GM12878 (cell line): ENCODE measurements at regions not wholly inside any gene's neighbourhood (a gene's known extent, or its start where the extent isn't known, plus 50 kb on each side); places are given as distances from the start of the nearest gene placed in this dataset.

ENCODE experiments used
- ATAC-seq: fragments of 200-7000 bp; cut with Tn5 transposase; 3 replicates; pipeline ENCODE4 v1.9.1; 2020; ENCODE audit warnings: mild to moderate bottlenecking, moderate library complexity
- BruUV-seq: library from RNA; stranded (reverse); fragments of 400-500 nt; replicated peaks from 2 replicates; lab custom pipeline; 2021; lab: Mats Ljungman, UMichigan
- CTCF ChIA-PET: fragments of 300-600 bp; sonication (Branson Sonifier 250); formaldehyde crosslinking; extraction: SDS; loops from one replicate; lab custom pipeline; 2021; ENCODE audit warnings: inconsistent platforms; lab: Yijun Ruan, JAX
- POLR2A ChIA-PET: fragments of 350-600 bp; formaldehyde crosslinking; extraction: SDS; loops from one replicate; lab custom pipeline; 2021; ENCODE audit warnings: inconsistent platforms; lab: Charles Lee
- RAD21 ChIA-PET: fragments of 300-600 bp; sonication (Branson Sonifier 250); formaldehyde crosslinking; loops from one replicate; lab custom pipeline; 2023; ENCODE audit warnings: antibody characterized with exemption; ENCODE audit not compliant: unreplicated experiment; lab: Charles Lee
- SMC1A ChIA-PET: fragments of 300-600 bp; sonication (Branson Sonifier 250); formaldehyde crosslinking; loops from one replicate; lab custom pipeline; 2023; ENCODE audit not compliant: unreplicated experiment, uncharacterized antibody; lab: Charles Lee
- DNase-seq: peaks from one replicate; pipeline ENCODE4 v3.0.0-alpha.2; 2011; ENCODE audit warnings: low read depth, low spot score
- FAIRE-seq: peaks from 3 replicates; lab custom pipeline; 2011; peaks lifted over from hg19 to GRCh38; lab: Jason Lieb, UNC
- H2AFZ ChIP-seq: 2 replicates; pipeline ENCODE4 v1.6.0; 2011; ENCODE audit warnings: low read depth, low read length, control low read depth; ENCODE audit not compliant: control insufficient read depth
- H3K27ac ChIP-seq: 2 replicates; pipeline ENCODE4 v1.5.1; 2011; ENCODE audit warnings: control low read depth; ENCODE audit not compliant: control insufficient read depth, insufficient read depth
- H3K27me3 ChIP-seq, 2 experiments: replicated peaks in 1 of 2; 2 replicates each; pipeline versions ENCODE4 v1.6.0 to v1.6.1; 2011; ENCODE audit warnings: low read length in 1 of 2; ENCODE audit not compliant: control insufficient read depth in 2 of 2, insufficient read depth in 2 of 2
- H3K36me3 ChIP-seq, 2 experiments: 2 replicates each; pipeline ENCODE4 v1.5.1; 2011; ENCODE audit warnings: low read length in 1 of 2; ENCODE audit not compliant: control insufficient read depth in 2 of 2, insufficient read depth in 2 of 2
- H3K4me1 ChIP-seq: 2 replicates; pipeline ENCODE4 v1.6.1; 2011; ENCODE audit warnings: mild to moderate bottlenecking, low read length, moderate library complexity, mixed read lengths; ENCODE audit not compliant: control insufficient read depth, insufficient read depth
- H3K4me2 ChIP-seq: 2 replicates; pipeline ENCODE4 v1.6.0; 2011; ENCODE audit warnings: control low read depth; ENCODE audit not compliant: control insufficient read depth, insufficient read depth
- H3K4me3 ChIP-seq: fragments of 200-600 bp; sonication (generic); 2 replicates; pipeline ENCODE4 v1.5.1; 2016
- H3K79me2 ChIP-seq: 2 replicates; pipeline ENCODE4 v1.6.0; 2011; ENCODE audit warnings: low read length; ENCODE audit not compliant: control insufficient read depth, insufficient read depth
- H3K9ac ChIP-seq: 2 replicates; pipeline ENCODE4 v1.8.0; 2011; ENCODE audit warnings: low read length, control low read depth, mixed read lengths; ENCODE audit not compliant: control insufficient read depth, insufficient read depth
- H3K9me3 ChIP-seq: replicated peaks from 3 replicates; pipeline ENCODE4 v1.5.1; 2011; ENCODE audit warnings: mild to moderate bottlenecking, low read length; ENCODE audit not compliant: control insufficient read depth, insufficient read depth
- H4K20me1 ChIP-seq: 2 replicates; pipeline ENCODE4 v1.6.0; 2011; ENCODE audit not compliant: control insufficient read depth, insufficient read depth
- CREB1 ChIP-seq: IDR thresholded peaks from 2 replicates; pipeline ENCODE4 v1.6.1; 2012; ENCODE audit warnings: low read depth, mild to moderate bottlenecking, inconsistent platforms
- CREM ChIP-seq: IDR thresholded peaks from 2 replicates; pipeline ENCODE4 v1.6.1; 2014; ENCODE audit warnings: antibody characterized with exemption, low read depth
- TCF7 ChIP-seq: IDR thresholded peaks from 2 replicates; pipeline ENCODE4 v1.6.1; 2014; ENCODE audit warnings: antibody characterized with exemption, borderline replicate concordance
- WGBS: methylation state at CpG from one replicate; pipeline ENCODE4 v1.1.6; 2016; ENCODE audit warnings: low lambda C conversion rate; ENCODE audit not compliant: insufficient replicate concordance, insufficient coverage; ENCODE audit errors: missing lambda C conversion rate; 5-methylcytosine and 5-hydroxymethylcytosine counted together
- in situ Hi-C: fragments of 300-500 bp; cut with MboI; formaldehyde crosslinking; loops from 9 replicates; pipeline ENCODE4 v1.14.3; 2018; ENCODE audit warnings: mixed read lengths
- intact Hi-C: fragments of 100-400 bp; cut with micrococcal nuclease; formaldehyde crosslinking; loops from one replicate; pipeline ENCODE4 v1.14.2; 2022; ENCODE audit not compliant: unreplicated experiment

DNA sequence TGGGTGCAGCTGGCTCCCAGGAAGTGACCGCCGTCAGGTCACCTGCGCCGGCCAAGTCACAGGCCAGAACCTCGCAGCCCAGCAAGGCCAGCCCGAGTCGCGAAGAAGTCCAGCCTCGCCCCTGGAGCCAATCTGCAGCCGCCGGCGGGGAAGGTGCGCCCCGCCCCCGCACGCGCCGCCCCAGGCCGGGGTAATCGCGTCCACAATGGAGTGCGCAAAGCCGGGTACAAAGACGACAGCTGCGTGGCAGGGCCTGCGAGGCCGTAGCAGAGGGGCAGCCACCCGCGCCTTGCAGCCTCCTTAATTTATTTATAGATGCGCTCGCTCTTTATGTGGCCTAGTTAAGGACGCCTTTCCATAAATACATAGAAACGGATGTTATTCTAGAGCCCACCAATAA lies 139.4 kb upstream of the CPEB2 start:
- no peak for FAIRE-seq
- ChIA-PET SMC1A (no interaction called here), POLR2A (no interaction called here), CTCF (interaction anchor here (0.7 to 1.6 kb wide), 2 partner anchors 146 to 158 kb away, joined by 3 read pairs; no protein-coding TSS in a partner anchor), RAD21 (no interaction called here)
- Histone ChIP-seq H3K27ac (no peak overlapping the region), H3K27me3 (no peaks in the 10 kb centered on the region), H3K79me2 (no peaks in the 10 kb centered on the region), H2AFZ (no peak overlapping the region), H3K9ac (no peak overlapping the region), H3K4me2 (no peak overlapping the region), H3K4me1 (peaks cover 3% of the 10 kb centered on the region), H3K36me3 (no peaks in the 10 kb centered on the region), H4K20me1 (no peaks in the 10 kb centered on the region), H3K4me3 (no peak overlapping the region), H3K9me3 (no peaks in the 10 kb centered on the region; the same call in 2 of the 3 replicates)
- intact Hi-C loops (no loop called here), in situ Hi-C loops (no loop called here)
- 46% methylated on average over 33 of the region's 33 CpGs for WGBS
- TF ChIP-seq CREM, result no peak
- no peak for TF ChIP-seq CREB1
- ATAC-seq, result no peak
- DNase-seq, result no peak
- BruUV-seq, result no TSS peak

DNA sequence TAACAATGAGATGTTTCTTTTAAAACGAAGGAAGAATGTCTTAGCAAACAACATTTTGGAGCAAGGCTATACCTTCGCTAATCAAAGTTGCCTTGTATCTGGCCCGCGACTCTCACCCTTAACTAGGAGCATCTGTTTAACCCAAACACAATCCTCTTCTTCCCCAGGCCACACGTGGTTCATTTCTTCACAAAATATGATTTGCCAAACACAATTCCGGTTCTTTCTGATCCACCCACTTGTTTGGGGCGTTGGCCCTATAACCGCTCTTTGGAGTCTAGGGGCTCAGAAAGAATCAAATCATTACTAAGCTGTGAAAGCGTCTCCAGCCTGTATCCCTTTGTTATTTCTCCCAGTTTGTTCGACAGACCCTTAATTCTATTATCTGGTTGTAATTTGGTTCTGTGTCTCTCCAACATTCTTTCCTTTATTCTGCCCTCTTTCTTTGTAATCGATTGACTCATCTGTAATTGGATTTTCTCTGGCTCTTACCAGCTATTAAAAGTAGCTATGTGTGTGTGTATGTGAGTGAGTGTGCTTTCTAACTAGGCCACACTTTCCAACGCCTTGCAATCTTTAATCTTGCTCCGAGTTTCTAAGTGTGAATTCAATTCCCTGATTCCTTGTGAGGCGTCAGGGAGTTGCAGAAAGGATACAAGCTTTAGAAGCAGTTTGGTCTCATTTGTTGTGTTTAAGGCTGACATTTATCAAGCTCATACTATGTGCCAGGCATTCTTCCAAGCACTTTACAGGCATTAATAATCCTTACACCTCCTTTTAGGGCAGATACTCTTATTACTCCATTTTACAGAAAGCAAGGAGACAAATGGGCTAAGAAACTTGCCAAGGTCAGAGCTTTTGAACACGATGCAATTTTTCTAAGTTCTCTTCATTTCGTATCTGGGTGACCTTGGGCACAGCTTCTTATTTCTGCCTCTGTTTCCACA lies 138.6 kb upstream of the CPEB2 start:
- CTCF ChIA-PET, result interaction anchor here (1.0 to 1.6 kb wide), 2 partner anchors 11 to 145 kb away, joined by 3 read pairs; no protein-coding TSS in a partner anchor

More for the DNA sequence above, 138.6 kb upstream of the CPEB2 start:
- POLR2A ChIA-PET, result no interaction called here
- intact Hi-C loops, result no loop called here
- Histone ChIP-seq H3K9me3 (no peaks in the 10 kb centered on the region; the same call in 2 of the 3 replicates), H3K4me1 (peaks cover 11% of the 10 kb centered on the region), H3K27me3 (no peaks in the 10 kb centered on the region), H3K4me3 (no peak overlapping the region), H3K36me3 (no peaks in the 10 kb centered on the region), H3K9ac (no peak overlapping the region), H3K4me2 (no peak overlapping the region), H4K20me1 (no peaks in the 10 kb centered on the region), H2AFZ (no peak overlapping the region), H3K27ac (no peak overlapping the region), H3K79me2 (no peaks in the 10 kb centered on the region)
- in situ Hi-C loops, result no loop called here
- TF ChIP-seq TCF7, result no peak
- SMC1A ChIA-PET, result interaction anchor here (0.9 to 2.0 kb wide), 7 partner anchors 8 to 137 kb away, joined by 3 to 8 read pairs (median 4); no protein-coding TSS in a partner anchor
- RAD21 ChIA-PET, result interaction anchor here (1.1 kb wide), 2 partner anchors 9 to 138 kb away, joined by 4 read pairs; no protein-coding TSS in a partner anchor
- no peak for ATAC-seq
- DNase-seq, result no peak
- BruUV-seq, result no TSS peak
- 87% methylated on average over 16 of the region's 16 CpGs for WGBS
- FAIRE-seq, result no peak
